ENCODE measurements at regions not wholly inside any gene's neighbourhood (a gene's known extent, or its start where the extent isn't known, plus 50 kb on each side); places are given as distances from the start of the nearest gene placed in this dataset.

- TF ChIP-seq CTCF (IDR thresholded peaks at IDR 0.05) (no peak), POLR2A (IDR thresholded peaks at IDR 0.05) (no peak), POLR2AphosphoS5 (IDR thresholded peaks at IDR 0.05; ENCODE audit: insufficient read depth in 1 of 2, low read depth in 1 of 2) (no peak)
Measured at GRCh38 chr6:126605089-126605488, 265.2 kb downstream of the CENPW start.
